PC-9 (cell line): ENCODE measurements at regions not wholly inside any gene's neighbourhood (a gene's known extent, or its start where the extent isn't known, plus 50 kb on each side); places are given as distances from the start of the nearest gene placed in this dataset.

Experiments
- CTCF ChIP-seq: fragments of 200-600 bp; sonication (generic); conservative IDR thresholded peaks from 2 replicates; pipeline ENCODE4 v1.6.1; 2017; ENCODE audit warnings: mixed run types, antibody characterized with exemption, mild to moderate bottlenecking, moderate library complexity
- EZH2 ChIP-seq: fragments of 200-600 bp; sonication (generic); IDR thresholded peaks from 2 replicates; pipeline ENCODE4 v1.8.0; 2017; ENCODE audit warnings: antibody characterized with exemption, low read depth

GRCh38 chr3:82558081-82558480 lies 796.6 kb upstream of the GBE1 start:
- TF ChIP-seq CTCF (no peak), EZH2 (no peak)
